Osteoblast (primary cell): ENCODE measurements at regions not wholly inside any gene's neighbourhood (a gene's known extent, or its start where the extent isn't known, plus 50 kb on each side); places are given as distances from the start of the nearest gene placed in this dataset.

Source experiments
- DNase-seq: peaks from one replicate; pipeline ENCODE4 v3.0.0; 2011; ENCODE audit warnings: low spot score, mixed read lengths; ENCODE audit not compliant: insufficient read length; ENCODE audit errors: missing footprints
- H2AFZ ChIP-seq: 2 replicates; pipeline ENCODE4 v1.6.0; 2011; ENCODE audit warnings: mild to moderate bottlenecking, low read length
- H3K27ac ChIP-seq: 2 replicates; pipeline ENCODE4 v1.5.1; 2011; ENCODE audit warnings: mild to moderate bottlenecking, low read depth, low read length, moderate library complexity
- H3K27me3 ChIP-seq: 2 replicates; pipeline ENCODE4 v1.6.0; 2012; ENCODE audit warnings: mild to moderate bottlenecking, control low read depth, inconsistent platforms, low read length, moderate library complexity; ENCODE audit not compliant: insufficient read depth
- H3K36me3 ChIP-seq: 2 replicates; pipeline ENCODE4 v1.5.1; 2011; ENCODE audit warnings: mild to moderate bottlenecking, low read length, control low read depth, moderate library complexity; ENCODE audit not compliant: insufficient read depth
- H3K4me1 ChIP-seq: 2 replicates; pipeline ENCODE4 v1.5.1; 2011; ENCODE audit warnings: mild to moderate bottlenecking, low read length, control low read depth, moderate library complexity; ENCODE audit not compliant: insufficient read depth
- H3K4me2 ChIP-seq: 2 replicates; pipeline ENCODE4 v1.6.0; 2011; ENCODE audit warnings: mild to moderate bottlenecking, low read length; ENCODE audit not compliant: insufficient read depth
- H3K4me3 ChIP-seq: fragments of 200-600 bp; sonication (generic); 3 replicates; pipeline ENCODE4 v1.5.1; 2012; ENCODE audit warnings: mild to moderate bottlenecking, low read length, inconsistent platforms; ENCODE audit not compliant: insufficient read depth
- H3K79me2 ChIP-seq: 2 replicates; pipeline ENCODE4 v1.6.0; 2012; ENCODE audit warnings: mild to moderate bottlenecking, low read length, control low read depth, inconsistent platforms; ENCODE audit not compliant: insufficient read depth
- H3K9me3 ChIP-seq: 2 replicates; pipeline ENCODE4 v1.5.1; 2011; ENCODE audit warnings: low read depth, low read length, control low read depth
- H4K20me1 ChIP-seq: 2 replicates; pipeline ENCODE4 v1.6.0; 2012; ENCODE audit warnings: mild to moderate bottlenecking, low read length, control low read depth; ENCODE audit not compliant: insufficient read depth
- CTCF ChIP-seq: IDR thresholded peaks from 2 replicates; pipeline ENCODE4 v1.5.1; 2011; ENCODE audit warnings: mild to moderate bottlenecking, low read depth, low read length, moderate library complexity; ENCODE audit errors: extremely low read depth

- no peak overlapping the region for H3K4me2 ChIP-seq
- no peak overlapping the region for H3K4me3 ChIP-seq
- no peak overlapping the region for H3K27ac ChIP-seq
- no peaks in the 10 kb centered on the region for H4K20me1 ChIP-seq
- H3K27me3 ChIP-seq: peaks cover 30% of the 10 kb centered on the region
- no peak for DNase-seq
- no peaks in the 10 kb centered on the region for H3K79me2 ChIP-seq
- no peaks in the 10 kb centered on the region for H3K9me3 ChIP-seq
- H3K4me1 ChIP-seq: no peaks in the 10 kb centered on the region
- H2AFZ ChIP-seq: no peak overlapping the region
- H3K36me3 ChIP-seq: no peaks in the 10 kb centered on the region
- no peak for TF ChIP-seq CTCF
These were observed 164.3 kb upstream of the PMEPA1 start for GRCh38 chr20:57874141-57874540.

GRCh38 chr20:57872816-57873409 lies 163.1 kb upstream of the PMEPA1 start:
- H2AFZ ChIP-seq: no peak overlapping the region
- no peaks in the 10 kb centered on the region for H4K20me1 ChIP-seq
- no peaks in the 10 kb centered on the region for H3K4me1 ChIP-seq
- no peak for DNase-seq
- TF ChIP-seq CTCF: no peak
- no peak overlapping the region for H3K4me3 ChIP-seq
- peaks cover 27% of the 10 kb centered on the region for H3K27me3 ChIP-seq
- no peaks in the 10 kb centered on the region for H3K79me2 ChIP-seq
- no peaks in the 10 kb centered on the region for H3K36me3 ChIP-seq
- H3K27ac ChIP-seq: no peak overlapping the region
- H3K9me3 ChIP-seq: no peaks in the 10 kb centered on the region
- H3K4me2 ChIP-seq: no peak overlapping the region

- H3K4me2 ChIP-seq: no peak overlapping the region
- H2AFZ ChIP-seq: no peak overlapping the region
- no peak for TF ChIP-seq CTCF
- H3K27me3 ChIP-seq: peaks cover 27% of the 10 kb centered on the region
- H4K20me1 ChIP-seq: no peaks in the 10 kb centered on the region
- no peaks in the 10 kb centered on the region for H3K79me2 ChIP-seq
- DNase-seq: no peak
- no peaks in the 10 kb centered on the region for H3K4me1 ChIP-seq
- H3K4me3 ChIP-seq: no peak overlapping the region
- no peaks in the 10 kb centered on the region for H3K9me3 ChIP-seq
- no peak overlapping the region for H3K27ac ChIP-seq
- no peaks in the 10 kb centered on the region for H3K36me3 ChIP-seq
These were observed 161.4 kb upstream of the PMEPA1 start for GRCh38 chr20:57871237-57871632.

- TF ChIP-seq CTCF: no peak
- no peaks in the 10 kb centered on the region for H3K4me1 ChIP-seq
- no peaks in the 10 kb centered on the region for H3K9me3 ChIP-seq
- H3K27ac ChIP-seq: no peak overlapping the region
- H3K4me3 ChIP-seq: no peak overlapping the region
- H3K79me2 ChIP-seq: no peaks in the 10 kb centered on the region
- H3K4me2 ChIP-seq: no peak overlapping the region
- H3K27me3 ChIP-seq: peaks cover 27% of the 10 kb centered on the region
- no peak overlapping the region for H2AFZ ChIP-seq
- H4K20me1 ChIP-seq: no peaks in the 10 kb centered on the region
- H3K36me3 ChIP-seq: no peaks in the 10 kb centered on the region
- no peak for DNase-seq
These were observed 160.9 kb upstream of the PMEPA1 start for GRCh38 chr20:57870597-57871236.
